Activated naive CD8-positive, alpha-beta T cell (primary cell): ENCODE measurements at regions not wholly inside any gene's neighbourhood (a gene's known extent, or its start where the extent isn't known, plus 50 kb on each side); places are given as distances from the start of the nearest gene placed in this dataset.

Experiments used
- H3K27ac Mint-ChIP-seq: one replicate; pipeline ENCODE4 v1.8.0; 2021; ENCODE audit warnings: mixed read lengths
- H3K27me3 Mint-ChIP-seq: one replicate; pipeline ENCODE4 v1.8.0; 2021; ENCODE audit warnings: mixed read lengths
- H3K36me3 Mint-ChIP-seq: one replicate; pipeline ENCODE4 v1.8.0; 2021; ENCODE audit warnings: mixed read lengths
- H3K4me1 Mint-ChIP-seq: one replicate; pipeline ENCODE4 v1.8.0; 2021; ENCODE audit warnings: low read depth, mixed read lengths
- H3K4me3 Mint-ChIP-seq: one replicate; pipeline ENCODE4 v1.8.0; 2021; ENCODE audit warnings: mild to moderate bottlenecking, mixed read lengths
- H3K9me3 Mint-ChIP-seq: one replicate; pipeline ENCODE4 v1.8.0; 2021; ENCODE audit warnings: low read depth, mixed read lengths

- Mint-ChIP-seq H3K4me1 (no peaks in the 10 kb centered on the region), H3K9me3 (no peaks in the 10 kb centered on the region), H3K36me3 (no peaks in the 10 kb centered on the region), H3K27ac (no peak overlapping the region), H3K4me3 (no peak overlapping the region), H3K27me3 (peaks cover 3% of the 10 kb centered on the region)
Measured at GRCh38 chr3:105162448-105162847, 204.3 kb upstream of the ALCAM start.

DNA sequence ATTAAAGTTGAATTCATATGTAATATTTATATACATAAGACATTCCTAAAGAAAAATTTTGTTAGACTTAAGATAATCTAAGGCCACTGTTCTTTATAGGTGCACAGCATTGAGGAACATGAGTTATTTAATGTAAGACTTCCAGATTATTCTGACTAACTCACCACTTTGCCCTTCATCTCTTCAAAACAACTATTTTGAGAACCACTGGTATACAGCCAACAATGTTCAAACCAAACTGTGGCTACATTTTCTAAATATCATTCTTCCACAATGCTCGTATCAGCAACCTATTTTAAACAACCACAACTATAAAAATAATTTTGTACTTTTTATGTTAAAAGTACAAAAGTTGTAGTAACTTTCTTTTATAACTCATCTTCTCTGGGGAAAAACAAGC is 199.8 kb upstream of the ALCAM start:
- no peak overlapping the region for H3K4me3 Mint-ChIP-seq
- H3K4me1 Mint-ChIP-seq, result no peaks in the 10 kb centered on the region
- H3K27me3 Mint-ChIP-seq, result peaks cover 3% of the 10 kb centered on the region
- H3K27ac Mint-ChIP-seq, result no peak overlapping the region
- H3K36me3 Mint-ChIP-seq, result no peaks in the 10 kb centered on the region
- no peaks in the 10 kb centered on the region for H3K9me3 Mint-ChIP-seq

GRCh38 chr3:105170423-105170822 is 196.3 kb upstream of the ALCAM start:
- no peaks in the 10 kb centered on the region for H3K9me3 Mint-ChIP-seq
- no peak overlapping the region for H3K4me3 Mint-ChIP-seq
- H3K36me3 Mint-ChIP-seq, result no peaks in the 10 kb centered on the region
- no peak overlapping the region for H3K27ac Mint-ChIP-seq
- no peaks in the 10 kb centered on the region for H3K4me1 Mint-ChIP-seq
- peaks cover 3% of the 10 kb centered on the region for H3K27me3 Mint-ChIP-seq

DNA sequence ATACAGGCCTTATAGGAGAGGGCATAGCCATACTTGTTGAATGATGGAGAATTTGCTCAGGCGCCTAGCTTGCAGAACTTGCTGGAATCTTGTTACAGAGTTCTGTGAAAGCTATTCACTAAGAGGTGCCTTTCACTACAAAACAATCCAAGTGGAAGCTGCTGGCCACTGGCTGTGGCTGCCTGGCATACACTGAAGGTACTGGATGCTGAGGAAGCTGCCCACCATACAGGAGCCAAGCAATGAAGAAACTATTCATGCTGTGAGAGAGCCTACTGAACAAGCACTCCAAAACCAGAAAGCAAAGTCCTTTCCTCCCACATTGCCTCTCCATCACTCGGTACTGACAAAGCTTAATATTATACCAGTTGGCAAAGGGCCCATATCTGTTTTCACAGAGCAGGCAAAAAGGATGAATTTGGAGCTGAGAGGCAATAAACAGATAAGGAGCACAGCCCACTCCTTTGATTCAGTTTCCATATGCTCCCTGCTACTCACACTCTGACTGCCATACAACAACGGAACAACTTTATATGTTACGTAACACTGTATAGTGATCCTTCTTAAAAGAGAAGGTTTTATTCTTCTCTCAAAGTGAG is 192.6 kb upstream of the ALCAM start:
- Mint-ChIP-seq H3K36me3 (no peaks in the 10 kb centered on the region), H3K27ac (no peak overlapping the region), H3K27me3 (no peaks in the 10 kb centered on the region), H3K4me3 (no peak overlapping the region), H3K4me1 (no peaks in the 10 kb centered on the region), H3K9me3 (no peaks in the 10 kb centered on the region)

- Mint-ChIP-seq H3K27ac (no peak overlapping the region), H3K4me1 (no peaks in the 10 kb centered on the region), H3K27me3 (no peaks in the 10 kb centered on the region), H3K36me3 (no peaks in the 10 kb centered on the region), H3K9me3 (no peaks in the 10 kb centered on the region), H3K4me3 (no peak overlapping the region)
Measured at GRCh38 chr3:105177576-105177975, 189.1 kb upstream of the ALCAM start.

DNA sequence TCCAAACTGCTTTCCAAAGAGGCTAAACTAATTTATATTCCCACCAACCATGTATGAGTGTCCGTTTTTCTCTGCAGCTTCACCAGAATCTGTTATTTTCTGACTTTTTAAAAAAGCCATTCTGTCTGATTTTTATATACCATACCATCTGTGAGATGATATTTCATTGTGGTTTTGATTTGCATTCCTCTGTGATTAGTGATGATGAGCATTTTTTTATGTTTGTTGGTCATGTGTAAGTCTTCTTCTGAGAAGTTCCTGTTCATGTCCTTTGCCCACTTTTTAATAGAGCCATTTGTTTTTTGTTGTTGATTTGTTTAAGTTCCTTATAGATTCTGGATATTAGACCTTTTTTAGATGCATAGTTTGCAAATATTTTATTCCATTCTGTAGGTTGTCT is 179.4 kb upstream of the ALCAM start:
- H3K27me3 Mint-ChIP-seq, result no peaks in the 10 kb centered on the region
- H3K27ac Mint-ChIP-seq, result no peak overlapping the region
- H3K9me3 Mint-ChIP-seq, result no peaks in the 10 kb centered on the region
- H3K4me3 Mint-ChIP-seq, result no peak overlapping the region
- H3K4me1 Mint-ChIP-seq, result no peaks in the 10 kb centered on the region
- no peaks in the 10 kb centered on the region for H3K36me3 Mint-ChIP-seq

GRCh38 chr3:105195260-105195659 is 171.4 kb upstream of the ALCAM start:
- H3K4me3 Mint-ChIP-seq, result no peak overlapping the region
- H3K9me3 Mint-ChIP-seq, result no peaks in the 10 kb centered on the region
- no peaks in the 10 kb centered on the region for H3K36me3 Mint-ChIP-seq
- H3K4me1 Mint-ChIP-seq, result no peaks in the 10 kb centered on the region
- H3K27me3 Mint-ChIP-seq, result no peaks in the 10 kb centered on the region
- H3K27ac Mint-ChIP-seq, result no peak overlapping the region

DNA sequence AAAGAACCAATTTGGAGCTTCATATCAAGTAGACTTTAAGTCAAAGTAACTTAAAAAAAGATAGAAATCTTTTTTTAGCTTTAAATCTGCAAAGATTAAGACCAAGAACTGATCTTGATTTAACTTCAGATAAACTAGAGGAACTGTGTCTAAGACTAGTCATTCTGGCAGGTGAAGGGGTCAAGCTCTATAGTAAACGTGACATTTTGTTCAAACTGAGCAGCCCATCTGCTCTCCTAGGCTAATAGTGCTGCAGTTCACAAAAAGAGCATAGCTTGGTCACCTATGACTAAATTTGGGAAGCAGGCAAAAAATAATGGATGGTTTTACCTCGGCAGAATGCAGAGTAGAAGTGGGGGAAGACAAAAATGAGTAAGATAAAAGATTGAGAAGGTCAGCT is 168.8 kb upstream of the ALCAM start:
- Mint-ChIP-seq H3K36me3 (no peaks in the 10 kb centered on the region), H3K27me3 (no peaks in the 10 kb centered on the region), H3K4me3 (no peak overlapping the region), H3K9me3 (no peaks in the 10 kb centered on the region), H3K27ac (no peak overlapping the region), H3K4me1 (no peaks in the 10 kb centered on the region)

GRCh38 chr3:105199217-105199616 is 167.5 kb upstream of the ALCAM start:
- Mint-ChIP-seq H3K27me3 (no peaks in the 10 kb centered on the region), H3K27ac (no peak overlapping the region), H3K4me1 (no peaks in the 10 kb centered on the region), H3K4me3 (no peak overlapping the region), H3K36me3 (no peaks in the 10 kb centered on the region), H3K9me3 (peaks cover 5% of the 10 kb centered on the region)

- Mint-ChIP-seq H3K36me3 (no peaks in the 10 kb centered on the region), H3K27me3 (no peaks in the 10 kb centered on the region), H3K4me1 (no peaks in the 10 kb centered on the region), H3K9me3 (no peaks in the 10 kb centered on the region), H3K27ac (no peak overlapping the region), H3K4me3 (no peak overlapping the region)
Measured at GRCh38 chr3:105210141-105210540, 156.6 kb upstream of the ALCAM start.

DNA sequence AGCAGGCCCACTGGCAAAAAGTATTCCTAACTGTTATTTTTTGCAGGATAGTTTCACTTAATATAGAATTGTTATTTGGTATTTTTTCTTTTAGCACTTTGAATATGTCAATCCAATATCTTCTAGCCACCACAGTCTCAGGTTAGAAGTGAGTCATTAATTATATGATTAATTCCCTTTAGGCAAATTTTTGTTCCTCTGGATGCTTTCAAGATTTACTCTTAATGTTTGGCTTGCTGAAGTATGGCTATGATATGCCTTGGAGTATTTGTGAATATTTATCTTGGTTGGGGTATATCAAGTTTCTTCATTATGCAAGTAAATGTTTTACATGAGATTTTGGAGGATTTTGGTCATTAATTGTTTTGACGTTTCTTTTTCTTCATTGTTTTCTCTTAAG is 152.1 kb upstream of the ALCAM start:
- peaks cover 5% of the 10 kb centered on the region for H3K9me3 Mint-ChIP-seq
- no peaks in the 10 kb centered on the region for H3K36me3 Mint-ChIP-seq
- H3K27ac Mint-ChIP-seq, result no peak overlapping the region
- H3K4me1 Mint-ChIP-seq, result no peaks in the 10 kb centered on the region
- peaks cover 4% of the 10 kb centered on the region for H3K27me3 Mint-ChIP-seq
- H3K4me3 Mint-ChIP-seq, result no peak overlapping the region

GRCh38 chr3:105222568-105223093 is 144.1 kb upstream of the ALCAM start:
- no peak overlapping the region for H3K27ac Mint-ChIP-seq
- no peaks in the 10 kb centered on the region for H3K36me3 Mint-ChIP-seq
- no peak overlapping the region for H3K4me3 Mint-ChIP-seq
- H3K27me3 Mint-ChIP-seq, result peaks cover 2% of the 10 kb centered on the region
- no peaks in the 10 kb centered on the region for H3K4me1 Mint-ChIP-seq
- no peaks in the 10 kb centered on the region for H3K9me3 Mint-ChIP-seq

DNA sequence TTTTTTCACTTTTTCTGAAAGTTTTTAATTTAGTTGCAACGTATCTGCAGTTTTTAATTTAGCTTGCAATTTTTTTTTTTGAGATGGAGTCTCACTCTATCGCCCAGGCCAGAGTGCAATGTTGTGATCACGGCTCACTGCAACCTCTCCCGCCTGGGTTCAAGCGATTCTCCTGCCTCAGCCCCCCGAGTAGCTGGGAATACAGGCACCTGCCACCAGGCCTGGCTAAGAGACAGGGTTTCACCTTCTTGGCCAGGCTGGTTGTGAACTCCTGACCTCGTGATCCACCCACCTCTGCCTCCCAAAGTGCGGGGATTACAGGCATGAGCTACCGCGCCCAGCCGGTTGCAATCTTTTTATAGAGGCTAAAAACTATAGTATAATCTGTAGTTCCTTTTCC is 142.9 kb upstream of the ALCAM start:
- no peak overlapping the region for H3K4me3 Mint-ChIP-seq
- no peaks in the 10 kb centered on the region for H3K36me3 Mint-ChIP-seq
- H3K9me3 Mint-ChIP-seq, result no peaks in the 10 kb centered on the region
- H3K4me1 Mint-ChIP-seq, result no peaks in the 10 kb centered on the region
- no peaks in the 10 kb centered on the region for H3K27me3 Mint-ChIP-seq
- H3K27ac Mint-ChIP-seq, result no peak overlapping the region

- H3K9me3 Mint-ChIP-seq, result no peaks in the 10 kb centered on the region
- no peaks in the 10 kb centered on the region for H3K36me3 Mint-ChIP-seq
- H3K27ac Mint-ChIP-seq, result no peak overlapping the region
- no peak overlapping the region for H3K4me3 Mint-ChIP-seq
- H3K4me1 Mint-ChIP-seq, result no peaks in the 10 kb centered on the region
- H3K27me3 Mint-ChIP-seq, result no peaks in the 10 kb centered on the region
Measured at GRCh38 chr3:105228696-105229095, 138.0 kb upstream of the ALCAM start.

DNA sequence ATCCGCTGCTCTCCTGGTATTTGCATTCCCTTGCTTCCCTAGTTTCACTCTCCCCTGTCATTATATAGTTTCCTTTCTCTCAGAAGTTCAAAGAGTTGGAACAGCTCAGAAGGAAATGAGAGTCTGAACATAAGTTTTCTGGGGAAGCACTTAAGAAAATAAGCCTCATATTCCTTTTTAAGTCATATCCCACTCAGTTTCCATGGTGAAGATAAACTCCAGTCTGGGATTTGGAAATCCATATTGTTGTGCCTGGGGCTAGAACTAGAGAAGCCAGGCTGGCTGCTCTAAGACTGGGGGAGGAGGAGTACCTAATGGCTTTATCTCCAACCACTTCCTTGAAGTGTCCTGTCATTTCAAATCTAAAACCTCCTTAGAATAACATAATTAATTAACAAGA is 134.2 kb upstream of the ALCAM start:
- Mint-ChIP-seq H3K36me3 (no peaks in the 10 kb centered on the region), H3K27me3 (no peaks in the 10 kb centered on the region), H3K4me3 (no peak overlapping the region), H3K9me3 (no peaks in the 10 kb centered on the region), H3K4me1 (no peaks in the 10 kb centered on the region), H3K27ac (no peak overlapping the region)

DNA sequence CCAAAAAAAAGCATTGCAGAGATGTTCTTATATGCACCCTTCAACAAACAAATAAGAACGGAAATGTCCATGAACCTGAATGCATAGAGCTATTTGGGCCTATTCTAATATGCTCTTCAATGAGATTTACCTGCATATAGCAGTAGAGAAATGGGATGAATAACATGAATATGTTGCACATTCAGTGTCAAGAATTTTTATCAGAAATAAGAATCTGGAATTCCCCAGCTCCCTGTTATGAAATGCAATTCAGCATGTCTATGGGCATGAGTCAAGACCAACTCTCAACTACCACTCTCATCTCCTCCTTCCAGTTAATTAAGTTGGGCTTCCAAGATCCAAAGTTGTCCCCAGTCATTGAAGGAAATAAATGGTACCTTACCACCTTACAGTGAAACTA is 133.7 kb upstream of the ALCAM start:
- Mint-ChIP-seq H3K9me3 (no peaks in the 10 kb centered on the region), H3K4me1 (no peaks in the 10 kb centered on the region), H3K27ac (no peak overlapping the region), H3K36me3 (no peaks in the 10 kb centered on the region), H3K4me3 (no peak overlapping the region), H3K27me3 (no peaks in the 10 kb centered on the region)
